NCI-H510A (cell line): ENCODE measurements at regions not wholly inside any gene's neighbourhood (a gene's known extent, or its start where the extent isn't known, plus 50 kb on each side); places are given as distances from the start of the nearest gene placed in this dataset.

ENCODE experiments used
- DNase-seq: peaks from one replicate; lab custom pipeline; 2025; lab: John Stamatoyannopoulos, UW

- DNase-seq: no peak
These were observed 268.4 kb downstream of the PRDM2 start for GRCh38 chr1:13968361-13968760.

DNA sequence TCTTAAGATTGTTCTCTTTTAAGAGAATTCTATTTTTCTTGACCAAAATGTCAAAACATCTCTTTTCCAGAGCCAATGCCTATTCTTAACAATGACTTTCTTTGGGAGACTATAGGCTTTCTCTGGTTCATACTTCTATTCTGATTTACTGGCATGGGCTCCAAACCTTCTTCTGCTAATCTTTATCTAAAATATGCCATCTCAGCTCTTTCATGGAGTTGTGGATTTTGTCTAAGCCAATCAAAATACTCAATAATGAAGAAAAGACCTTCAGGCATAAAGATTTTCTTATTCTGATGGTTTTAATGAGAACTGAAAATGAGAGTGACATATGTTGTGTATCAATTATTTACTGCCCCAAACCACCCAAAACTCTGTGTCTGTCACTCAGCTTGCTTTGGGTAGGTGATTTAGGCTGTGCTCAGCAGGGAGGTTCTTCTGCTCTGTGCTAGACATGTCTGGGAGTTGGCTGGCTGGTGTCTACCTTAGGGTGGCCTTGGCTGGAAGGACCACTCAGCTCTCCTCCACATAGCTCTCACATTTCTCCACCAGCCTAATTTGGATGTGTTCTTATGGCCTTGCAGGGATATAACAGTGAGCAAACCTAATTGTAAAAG is 270.8 kb downstream of the PRDM2 start:
- no peak for DNase-seq

- no peak for DNase-seq
These were observed 276.5 kb downstream of the PRDM2 start for GRCh38 chr1:13976485-13976884.

DNA sequence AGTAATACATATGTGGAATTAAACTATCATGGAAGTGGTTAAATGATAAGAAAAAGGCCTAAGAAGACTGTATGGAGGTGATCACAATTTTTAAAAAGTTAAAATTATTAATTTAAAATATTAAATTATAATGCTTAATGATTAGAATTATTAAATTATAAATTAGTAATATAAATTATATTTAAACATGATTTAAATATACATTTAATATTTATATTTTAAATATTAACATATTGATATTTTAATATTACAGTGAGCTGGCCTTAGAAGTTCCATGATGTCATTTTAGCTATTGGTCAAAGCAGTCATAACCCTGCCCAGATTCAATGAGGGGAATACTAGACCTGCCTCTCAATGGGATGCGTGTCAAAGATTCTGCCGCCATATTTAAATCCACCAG is 281.2 kb downstream of the PRDM2 start:
- DNase-seq: no peak

- no peak for DNase-seq
These were observed 283.4 kb downstream of the PRDM2 start for GRCh38 chr1:13983393-13983792.

GRCh38 chr1:13990939-13991338 is 291.0 kb downstream of the PRDM2 start:
- no peak for DNase-seq

GRCh38 chr1:13992489-13993285 is 292.7 kb downstream of the PRDM2 start:
- DNase-seq: no peak

DNA sequence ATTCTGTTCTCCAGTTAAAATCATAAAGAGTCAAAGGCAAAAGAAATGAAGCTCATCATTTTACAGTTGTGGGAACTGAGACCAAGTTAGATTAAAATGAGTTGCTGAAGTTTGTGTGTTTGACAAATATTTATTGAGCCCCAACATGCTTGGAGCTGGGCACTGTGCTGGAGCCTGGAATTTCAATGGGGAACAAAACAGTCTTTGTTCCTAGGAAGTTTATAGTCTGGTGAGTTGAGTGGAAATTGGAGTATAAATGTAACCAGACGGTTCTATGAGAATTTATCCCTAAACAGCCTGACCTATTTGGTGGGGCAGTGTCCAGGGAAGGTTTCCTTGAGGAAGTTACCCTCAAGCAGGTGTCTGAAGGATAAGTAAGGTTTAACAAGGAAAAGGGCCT is 294.4 kb downstream of the PRDM2 start:
- DNase-seq: no peak

GRCh38 chr1:13996334-13996733 is 296.3 kb downstream of the PRDM2 start:
- no peak for DNase-seq

- no peak for DNase-seq
These were observed 303.6 kb downstream of the PRDM2 start for GRCh38 chr1:14003552-14003951.

GRCh38 chr1:14009582-14009981 is 309.6 kb downstream of the PRDM2 start:
- DNase-seq: no peak

DNA sequence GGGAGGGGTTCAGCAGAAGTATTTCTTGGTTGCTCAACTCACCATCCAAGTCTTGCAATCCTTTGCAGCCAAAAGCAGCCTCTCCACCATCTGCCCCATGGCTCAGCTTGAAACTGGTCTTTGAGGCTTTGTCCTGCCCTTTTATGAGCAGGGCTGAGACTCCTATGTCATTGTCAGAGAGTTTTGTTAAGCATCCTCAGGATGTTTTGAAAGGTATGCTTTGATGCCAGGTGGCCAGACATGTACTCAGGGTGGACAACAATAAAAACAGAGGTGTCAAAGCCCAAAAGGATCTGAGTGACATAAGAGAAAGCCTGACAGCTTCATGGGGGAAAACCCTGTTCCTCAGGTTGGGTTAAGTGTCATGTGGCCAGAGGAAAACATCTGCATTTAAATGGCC is 310.5 kb downstream of the PRDM2 start:
- no peak for DNase-seq

DNA sequence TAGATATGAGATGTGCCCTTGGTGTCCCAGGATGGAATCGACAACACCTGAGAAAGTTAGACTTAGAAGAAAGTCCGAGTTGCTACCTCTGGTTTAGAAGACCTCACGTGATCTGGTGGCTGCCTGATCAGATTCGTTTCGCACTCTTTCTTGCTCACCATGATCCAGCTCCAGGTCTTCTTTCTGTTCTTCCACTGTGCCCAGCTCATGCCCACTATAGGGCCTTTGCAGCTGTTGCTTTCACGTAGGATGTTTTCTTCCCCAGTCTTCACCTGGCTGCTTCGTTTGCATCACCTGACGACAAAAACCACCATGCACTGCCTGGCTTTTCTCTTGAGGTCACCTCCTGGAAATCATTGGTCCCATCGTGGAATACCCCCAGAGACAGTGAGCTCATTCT is 311.1 kb downstream of the PRDM2 start:
- no peak for DNase-seq

- DNase-seq: no peak
These were observed 311.9 kb downstream of the PRDM2 start for GRCh38 chr1:14011888-14012287.

- DNase-seq: no peak
These were observed 314.9 kb downstream of the PRDM2 start for GRCh38 chr1:14014929-14015328.

GRCh38 chr1:14015917-14016316 is 315.9 kb downstream of the PRDM2 start:
- DNase-seq: no peak

- no peak for DNase-seq
These were observed 317.6 kb downstream of the PRDM2 start for GRCh38 chr1:14017531-14017961.

GRCh38 chr1:14019461-14019860 is 319.5 kb downstream of the PRDM2 start:
- no peak for DNase-seq

DNA sequence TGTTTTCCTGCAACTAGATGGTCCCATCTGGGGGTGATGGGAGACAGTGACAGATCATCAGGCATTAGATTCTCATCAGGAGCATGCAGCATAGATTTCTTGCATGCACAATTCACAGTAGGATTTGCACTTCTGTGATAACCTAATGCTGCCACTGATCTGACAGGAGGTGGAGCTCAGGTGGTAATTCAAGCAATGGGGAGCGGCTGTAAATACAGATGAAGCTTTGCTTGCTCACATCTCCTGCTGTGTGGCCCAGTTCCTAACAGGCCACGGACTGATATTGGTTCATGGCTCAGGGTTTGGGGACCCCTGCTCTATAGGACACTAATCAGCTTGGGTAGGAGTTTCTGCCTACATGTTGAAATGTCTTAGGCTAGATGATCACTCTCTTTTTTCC is 320.0 kb downstream of the PRDM2 start:
- DNase-seq: no peak

- DNase-seq: no peak
These were observed 327.1 kb downstream of the PRDM2 start for GRCh38 chr1:14027099-14027498.

- DNase-seq: no peak
These were observed 331.5 kb downstream of the PRDM2 start for GRCh38 chr1:14031461-14031860.

DNA sequence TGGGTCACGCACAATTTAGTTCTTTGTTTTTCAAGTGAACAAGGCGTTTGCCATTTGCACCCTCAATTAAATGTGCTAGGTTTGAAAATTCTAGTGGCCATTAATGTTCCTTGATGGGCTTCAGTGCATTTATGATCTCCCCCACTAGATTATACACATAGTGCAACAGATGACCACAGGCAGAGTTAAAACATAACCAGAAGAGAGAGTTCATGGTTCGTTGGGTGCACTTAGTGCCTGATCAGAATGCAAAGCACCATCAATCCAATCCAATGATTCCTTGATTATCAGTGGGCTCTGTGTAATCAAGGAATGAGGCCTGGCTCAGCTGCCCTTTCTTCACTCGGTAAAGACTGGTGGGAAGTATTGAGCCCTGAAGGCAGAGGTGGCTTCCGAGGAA is 334.5 kb downstream of the PRDM2 start:
- no peak for DNase-seq

- DNase-seq: no peak
These were observed 337.3 kb downstream of the PRDM2 start for GRCh38 chr1:14037101-14037847.
